ENCODE measurements at regions not wholly inside any gene's neighbourhood (a gene's known extent, or its start where the extent isn't known, plus 50 kb on each side); places are given as distances from the start of the nearest gene placed in this dataset.

GRCh38 chr2:59458800-59459199 lies 1094.7 kb downstream of the BCL11A start:
- no peaks in the 10 kb centered on the region for H3K27me3 ChIP-seq
- TF ChIP-seq CTCF (IDR thresholded peaks at IDR 0.05) (no peak), POLR2A (IDR thresholded peaks at IDR 0.05) (no peak)
- H3K36me3 ChIP-seq = no peaks in the 10 kb centered on the region
- H3K27ac ChIP-seq = no peak overlapping the region
- H3K4me1 ChIP-seq = no peaks in the 10 kb centered on the region
- intact Hi-C loops (cut with DNase I; ENCODE audit: low total_unique reads) = no loop called here
- DNase-seq = no peak
- no peaks in the 10 kb centered on the region for H3K9me3 ChIP-seq
- no peak overlapping the region for H3K4me3 ChIP-seq

GRCh38 chr2:59456285-59456684 lies 1097.2 kb downstream of the BCL11A start:
- H3K27me3 ChIP-seq = no peaks in the 10 kb centered on the region
- TF ChIP-seq POLR2A (IDR thresholded peaks at IDR 0.05) = no peak
- no peak for TF ChIP-seq CTCF (IDR thresholded peaks at IDR 0.05)
- H3K27ac ChIP-seq = no peak overlapping the region
- no peaks in the 10 kb centered on the region for H3K4me1 ChIP-seq
- no peak overlapping the region for H3K4me3 ChIP-seq
- intact Hi-C loops (cut with DNase I; ENCODE audit: low total_unique reads) = no loop called here
- DNase-seq = no peak
- no peaks in the 10 kb centered on the region for H3K36me3 ChIP-seq
- H3K9me3 ChIP-seq = no peaks in the 10 kb centered on the region

GRCh38 chr2:59449274-59449673 lies 1104.2 kb downstream of the BCL11A start:
- TF ChIP-seq POLR2A (IDR thresholded peaks at IDR 0.05) (no peak), CTCF (IDR thresholded peaks at IDR 0.05) (no peak)
- no peak for DNase-seq
- H3K9me3 ChIP-seq = no peaks in the 10 kb centered on the region
- intact Hi-C loops (cut with DNase I; ENCODE audit: low total_unique reads) = no loop called here
- H3K27ac ChIP-seq = no peak overlapping the region
- H3K4me1 ChIP-seq = no peaks in the 10 kb centered on the region
- H3K36me3 ChIP-seq = no peaks in the 10 kb centered on the region
- H3K4me3 ChIP-seq = no peak overlapping the region
- H3K27me3 ChIP-seq = no peaks in the 10 kb centered on the region

DNA sequence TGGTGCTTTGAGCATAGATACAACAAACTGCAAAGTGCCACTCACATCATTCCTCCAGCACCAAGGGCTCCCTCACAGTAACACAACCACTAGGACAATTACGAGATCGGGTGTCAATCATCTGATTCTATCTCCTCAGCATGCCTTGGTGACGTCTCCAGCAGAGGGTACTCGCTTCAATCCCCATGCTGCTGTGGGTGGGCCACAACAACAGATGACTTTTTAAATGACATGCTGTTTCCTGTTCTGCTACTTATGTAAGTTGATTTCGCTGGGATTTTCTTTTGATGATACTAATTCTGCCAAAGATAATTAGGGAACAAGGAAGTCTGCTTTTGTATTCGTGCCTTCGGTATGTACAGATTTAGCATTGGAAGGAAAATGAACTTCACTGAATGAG lies 1113.0 kb downstream of the BCL11A start:
- intact Hi-C loops (cut with DNase I; ENCODE audit: low total_unique reads) = no loop called here
- Histone ChIP-seq H3K4me1 (no peaks in the 10 kb centered on the region), H3K27me3 (no peaks in the 10 kb centered on the region), H3K4me3 (no peak overlapping the region), H3K9me3 (no peaks in the 10 kb centered on the region), H3K36me3 (no peaks in the 10 kb centered on the region), H3K27ac (no peak overlapping the region)
- TF ChIP-seq POLR2A (IDR thresholded peaks at IDR 0.05) (no peak), CTCF (IDR thresholded peaks at IDR 0.05) (no peak)
- no peak for DNase-seq

GRCh38 chr2:59435635-59436034 lies 1117.8 kb downstream of the BCL11A start:
- intact Hi-C loops (cut with DNase I; ENCODE audit: low total_unique reads) = no loop called here
- Histone ChIP-seq H3K9me3 (no peaks in the 10 kb centered on the region), H3K27ac (no peak overlapping the region), H3K4me1 (no peaks in the 10 kb centered on the region), H3K36me3 (no peaks in the 10 kb centered on the region), H3K4me3 (no peak overlapping the region), H3K27me3 (no peaks in the 10 kb centered on the region)
- TF ChIP-seq POLR2A (IDR thresholded peaks at IDR 0.05) = no peak
- no peak for TF ChIP-seq CTCF (IDR thresholded peaks at IDR 0.05)
- no peak for DNase-seq
